GM20000 (cell line): ENCODE measurements at regions not wholly inside any gene's neighbourhood (a gene's known extent, or its start where the extent isn't known, plus 50 kb on each side); places are given as distances from the start of the nearest gene placed in this dataset.

Experiments
- DNase-seq: peaks from one replicate; pipeline ENCODE4 v3.0.0; 2012; ENCODE audit warnings: low spot score
- TF ChIP-seq, protein P1 (sequence below): IDR thresholded peaks from 2 replicates; pipeline ENCODE4 v1.5.1; 2012; ENCODE audit warnings: mild to moderate bottlenecking, control low read depth; ENCODE audit errors: extremely low read depth, missing control alignments

DNA sequence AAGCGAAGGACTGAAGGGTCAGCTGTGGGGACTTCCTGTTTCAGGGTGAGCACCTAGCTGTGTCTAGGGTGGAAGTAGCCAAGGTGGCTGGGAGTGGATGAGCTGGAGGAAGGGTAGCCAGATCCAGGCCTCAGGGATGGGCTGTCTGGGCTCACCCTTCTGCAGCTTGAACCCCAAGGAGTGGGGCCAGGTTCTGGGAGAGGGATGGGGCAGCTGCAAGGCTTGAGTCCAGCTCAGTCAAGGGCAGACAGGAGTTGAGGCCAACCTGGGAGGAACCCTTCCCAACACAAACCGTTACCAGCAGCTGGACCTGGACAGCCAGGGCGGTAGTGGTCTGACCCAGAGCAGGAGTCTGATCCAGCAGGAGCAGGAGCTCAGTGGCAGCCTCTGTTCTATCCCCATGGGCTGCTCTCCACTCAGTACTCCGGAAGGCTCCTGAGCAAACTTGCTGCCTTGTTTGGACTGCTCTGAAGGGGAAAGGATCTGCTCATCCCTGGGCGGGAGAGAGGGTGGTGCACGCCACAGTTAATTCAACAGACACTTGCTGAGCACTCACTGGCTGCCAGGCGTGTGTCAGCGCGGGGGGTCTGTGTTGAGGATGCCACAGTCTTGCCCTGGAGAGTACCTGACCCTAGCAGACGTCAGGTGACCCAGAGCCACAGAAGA lies 53.8 kb upstream of the THY1 start:
- no peak for DNase-seq
- TF ChIP-seq, protein P1, sequence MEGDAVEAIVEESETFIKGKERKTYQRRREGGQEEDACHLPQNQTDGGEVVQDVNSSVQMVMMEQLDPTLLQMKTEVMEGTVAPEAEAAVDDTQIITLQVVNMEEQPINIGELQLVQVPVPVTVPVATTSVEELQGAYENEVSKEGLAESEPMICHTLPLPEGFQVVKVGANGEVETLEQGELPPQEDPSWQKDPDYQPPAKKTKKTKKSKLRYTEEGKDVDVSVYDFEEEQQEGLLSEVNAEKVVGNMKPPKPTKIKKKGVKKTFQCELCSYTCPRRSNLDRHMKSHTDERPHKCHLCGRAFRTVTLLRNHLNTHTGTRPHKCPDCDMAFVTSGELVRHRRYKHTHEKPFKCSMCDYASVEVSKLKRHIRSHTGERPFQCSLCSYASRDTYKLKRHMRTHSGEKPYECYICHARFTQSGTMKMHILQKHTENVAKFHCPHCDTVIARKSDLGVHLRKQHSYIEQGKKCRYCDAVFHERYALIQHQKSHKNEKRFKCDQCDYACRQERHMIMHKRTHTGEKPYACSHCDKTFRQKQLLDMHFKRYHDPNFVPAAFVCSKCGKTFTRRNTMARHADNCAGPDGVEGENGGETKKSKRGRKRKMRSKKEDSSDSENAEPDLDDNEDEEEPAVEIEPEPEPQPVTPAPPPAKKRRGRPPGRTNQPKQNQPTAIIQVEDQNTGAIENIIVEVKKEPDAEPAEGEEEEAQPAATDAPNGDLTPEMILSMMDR, result no peak

DNA sequence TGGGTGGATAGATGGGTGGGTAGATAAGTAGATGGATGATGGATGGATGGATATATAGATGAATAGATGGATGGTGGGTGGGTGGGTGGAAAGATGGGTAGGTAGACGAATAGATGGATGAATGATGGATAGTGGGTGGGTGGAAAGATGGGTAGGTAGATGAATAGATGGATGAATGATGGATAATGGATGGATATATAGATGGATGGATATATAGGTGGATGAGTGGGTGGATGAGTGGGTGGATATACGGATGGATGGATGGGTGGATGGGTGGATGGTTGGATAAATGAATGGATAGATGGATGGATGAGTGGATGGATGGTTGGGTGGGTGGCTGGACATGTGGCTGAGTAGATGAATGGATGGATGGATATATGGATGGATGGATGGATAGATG lies 53.1 kb upstream of the THY1 start:
- TF ChIP-seq, protein P1, result no peak
- DNase-seq, result no peak

DNA sequence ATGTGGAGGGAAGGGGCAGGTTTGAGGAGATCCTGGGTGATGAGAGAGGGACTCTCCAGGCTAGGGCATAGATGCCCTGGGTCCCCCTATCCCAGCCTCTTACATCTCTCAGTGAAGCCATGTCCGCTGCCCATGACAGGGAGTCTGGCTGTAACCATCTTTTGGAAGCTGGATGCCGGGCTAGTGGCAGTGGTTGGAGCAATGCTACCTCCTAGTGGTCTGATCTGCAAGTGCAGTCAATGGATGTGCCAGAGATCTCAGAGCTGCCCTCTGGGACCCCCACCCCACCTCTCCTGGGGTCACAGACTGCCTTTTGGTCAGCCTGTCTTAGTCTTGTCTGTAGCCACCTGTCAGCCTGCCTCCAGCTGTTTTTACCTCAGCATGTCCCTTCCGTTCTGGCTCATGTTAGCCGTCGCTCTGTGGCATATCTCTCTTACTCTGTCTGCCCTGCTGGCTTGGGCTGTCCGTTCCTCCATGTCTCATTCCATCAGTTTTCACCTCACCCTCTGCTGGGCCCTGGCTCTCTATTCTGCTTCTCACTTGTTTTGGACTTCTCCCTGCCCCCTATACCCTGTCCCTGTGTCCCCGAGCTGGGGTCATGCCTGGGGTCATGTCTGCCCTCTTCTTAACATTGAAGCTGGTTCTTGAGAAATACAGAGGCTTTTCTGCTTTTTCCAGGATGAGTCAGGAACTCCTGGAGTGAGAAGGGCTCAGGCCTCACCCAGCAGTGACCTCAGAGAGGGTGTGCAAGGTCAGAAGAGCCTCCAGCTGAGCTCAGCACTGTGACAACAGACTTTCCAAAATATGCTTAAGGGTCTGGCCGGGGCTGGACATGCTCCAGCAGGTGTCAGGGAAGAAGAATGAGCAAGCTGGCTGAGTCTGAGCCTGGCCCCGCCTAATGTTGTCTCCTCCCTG lies 52.0 kb upstream of the THY1 start:
- TF ChIP-seq, protein P1, result peak; percentile 85
- DNase-seq, result peak; percentile 77

DNA sequence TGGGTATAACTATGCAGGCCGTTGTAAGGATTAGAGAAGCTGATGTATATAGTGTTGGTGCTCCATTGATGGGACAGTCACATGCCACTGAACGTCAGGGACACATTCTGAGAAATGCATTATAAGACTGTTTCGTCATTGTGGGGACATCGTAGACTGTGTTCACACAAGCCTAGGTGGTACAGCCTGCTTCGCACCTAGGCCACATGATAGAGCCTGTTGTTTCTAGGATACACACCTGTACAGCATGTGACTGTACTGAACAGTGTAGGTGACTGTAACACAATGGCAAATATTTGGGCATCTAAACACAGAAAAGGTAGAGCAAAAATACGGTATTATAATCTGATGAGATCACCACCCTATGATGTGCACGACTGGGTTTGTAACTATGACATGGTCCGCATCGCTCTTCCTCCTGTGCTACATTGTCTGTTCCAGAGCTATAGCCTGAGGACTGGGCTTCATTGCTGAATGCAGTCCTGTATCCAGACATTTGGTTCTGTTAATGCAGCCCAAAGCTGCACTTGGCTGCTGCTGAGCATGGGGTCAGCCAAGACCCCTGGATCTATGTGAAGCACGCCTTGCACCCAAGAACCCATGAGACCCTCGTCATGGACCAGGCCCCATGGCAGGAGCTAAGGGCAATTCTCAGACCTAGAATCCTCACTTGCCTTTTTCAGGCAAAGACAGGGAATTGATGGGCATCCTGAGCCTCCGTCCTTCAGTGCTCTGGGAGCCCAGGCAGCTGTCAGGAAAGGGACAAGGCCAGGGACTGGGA lies 51.1 kb upstream of the THY1 start:
- DNase-seq, result no peak

DNA sequence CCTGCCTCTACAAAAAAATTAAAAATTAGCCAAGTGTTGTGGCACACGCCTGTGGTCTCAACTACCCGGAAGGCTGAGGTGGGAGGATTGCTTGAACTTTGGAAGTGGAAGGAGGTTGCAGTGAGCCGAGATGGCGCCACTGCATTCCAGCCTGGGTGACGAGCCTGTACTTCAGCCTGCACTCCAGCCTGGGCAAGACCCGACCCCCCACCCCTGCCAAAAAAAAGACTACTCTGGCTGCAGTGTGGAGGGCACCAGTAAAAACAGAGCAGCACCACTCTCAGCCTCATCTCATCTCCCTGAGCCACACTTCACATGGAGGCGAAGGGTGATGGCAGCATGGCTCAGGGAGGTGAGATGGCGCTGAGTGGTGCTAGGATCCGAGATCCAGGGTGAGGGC lies 50.3 kb upstream of the THY1 start:
- TF ChIP-seq, protein P1, result no peak

More for the DNA sequence above, 51.1 kb upstream of the THY1 start:
- TF ChIP-seq, protein P1, result no peak

DNA sequence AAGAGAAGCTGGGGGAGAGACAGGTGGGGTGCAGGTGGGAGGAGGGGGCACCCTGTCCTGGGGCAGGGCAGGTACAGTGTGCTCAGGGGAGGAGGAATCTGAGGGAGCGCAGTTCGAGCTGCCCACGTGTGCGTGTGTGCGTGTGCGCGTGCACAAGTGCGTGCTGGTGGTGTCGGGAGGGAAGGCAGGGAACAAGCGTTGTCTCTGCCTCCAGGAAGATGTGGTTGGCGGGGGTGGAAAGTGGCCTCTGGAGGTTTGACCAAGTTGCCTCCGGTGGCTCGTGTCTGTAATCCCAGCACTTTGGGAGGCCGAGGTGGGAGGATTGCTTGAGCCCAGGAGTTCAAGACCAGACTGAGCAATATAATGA lies 49.9 kb upstream of the THY1 start:
- no peak for DNase-seq
- TF ChIP-seq, protein P1, result no peak

More for the DNA sequence above, 50.3 kb upstream of the THY1 start:
- no peak for DNase-seq
